Neural cell (in vitro differentiated cells): ENCODE measurements at regions not wholly inside any gene's neighbourhood (a gene's known extent, or its start where the extent isn't known, plus 50 kb on each side); places are given as distances from the start of the nearest gene placed in this dataset.

Experiments used
- RAD21 ChIP-seq: fragments of 450-650 bp; conservative IDR thresholded peaks from 2 replicates; pipeline ENCODE4 v1.6.1; 2014; ENCODE audit warnings: antibody characterized with exemption, mild to moderate bottlenecking, moderate library complexity
- TF ChIP-seq, protein P1 (sequence below): fragments of 450-650 bp; IDR thresholded peaks from 2 replicates; pipeline ENCODE4 v1.5.1; 2014; ENCODE audit warnings: antibody characterized with exemption, mild to moderate bottlenecking, moderate library complexity; ENCODE audit not compliant: poor library complexity, severe bottlenecking

DNA sequence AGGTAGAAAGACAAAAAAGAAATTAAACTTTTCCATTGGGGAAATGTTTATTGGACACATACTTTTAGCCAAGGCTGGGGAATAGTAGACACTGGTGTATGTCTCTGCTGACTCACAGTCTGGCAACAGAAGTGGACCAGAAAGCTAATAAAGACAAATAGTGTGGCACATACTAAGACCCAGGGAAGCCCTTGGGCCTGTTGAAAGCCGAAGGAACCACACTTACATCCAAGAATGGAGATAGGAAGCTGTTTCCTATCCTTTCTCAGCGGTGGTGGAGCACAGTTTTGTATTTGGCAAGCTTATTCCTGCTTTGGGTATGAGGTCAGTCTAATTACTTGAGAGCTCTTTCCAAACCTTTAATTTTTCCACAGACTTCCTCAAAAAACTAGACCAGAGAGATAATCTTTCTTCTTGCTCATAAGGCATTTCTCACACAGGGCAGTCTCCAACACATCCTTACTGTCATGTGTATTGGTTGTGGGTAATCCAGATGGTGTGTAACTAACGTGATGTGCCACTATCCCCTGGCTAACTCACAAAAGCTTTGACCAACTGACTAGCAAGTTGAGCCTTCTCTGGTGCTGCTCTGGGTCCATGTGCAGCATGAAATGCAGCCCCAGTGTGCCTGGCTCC is 279.1 kb upstream of the IGF1R start:
- TF ChIP-seq, protein P1, sequence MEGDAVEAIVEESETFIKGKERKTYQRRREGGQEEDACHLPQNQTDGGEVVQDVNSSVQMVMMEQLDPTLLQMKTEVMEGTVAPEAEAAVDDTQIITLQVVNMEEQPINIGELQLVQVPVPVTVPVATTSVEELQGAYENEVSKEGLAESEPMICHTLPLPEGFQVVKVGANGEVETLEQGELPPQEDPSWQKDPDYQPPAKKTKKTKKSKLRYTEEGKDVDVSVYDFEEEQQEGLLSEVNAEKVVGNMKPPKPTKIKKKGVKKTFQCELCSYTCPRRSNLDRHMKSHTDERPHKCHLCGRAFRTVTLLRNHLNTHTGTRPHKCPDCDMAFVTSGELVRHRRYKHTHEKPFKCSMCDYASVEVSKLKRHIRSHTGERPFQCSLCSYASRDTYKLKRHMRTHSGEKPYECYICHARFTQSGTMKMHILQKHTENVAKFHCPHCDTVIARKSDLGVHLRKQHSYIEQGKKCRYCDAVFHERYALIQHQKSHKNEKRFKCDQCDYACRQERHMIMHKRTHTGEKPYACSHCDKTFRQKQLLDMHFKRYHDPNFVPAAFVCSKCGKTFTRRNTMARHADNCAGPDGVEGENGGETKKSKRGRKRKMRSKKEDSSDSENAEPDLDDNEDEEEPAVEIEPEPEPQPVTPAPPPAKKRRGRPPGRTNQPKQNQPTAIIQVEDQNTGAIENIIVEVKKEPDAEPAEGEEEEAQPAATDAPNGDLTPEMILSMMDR = no peak
- TF ChIP-seq RAD21 = no peak
